HG02642 (cell line): ENCODE measurements at regions not wholly inside any gene's neighbourhood (a gene's known extent, or its start where the extent isn't known, plus 50 kb on each side); places are given as distances from the start of the nearest gene placed in this dataset.
"Not testable (repeated sequence)": the region's sequence is repeated elsewhere in the genome, so short reads cannot be mapped to it uniquely, and the experiment has no call there.

Experiments used
- ATAC-seq: cut with Tn5 transposase; IDR thresholded peaks from one replicate; pipeline ENCODE4 v1.9.1; 2021; ENCODE audit warnings: mild to moderate bottlenecking; ENCODE audit not compliant: unreplicated experiment, poor library complexity

DNA sequence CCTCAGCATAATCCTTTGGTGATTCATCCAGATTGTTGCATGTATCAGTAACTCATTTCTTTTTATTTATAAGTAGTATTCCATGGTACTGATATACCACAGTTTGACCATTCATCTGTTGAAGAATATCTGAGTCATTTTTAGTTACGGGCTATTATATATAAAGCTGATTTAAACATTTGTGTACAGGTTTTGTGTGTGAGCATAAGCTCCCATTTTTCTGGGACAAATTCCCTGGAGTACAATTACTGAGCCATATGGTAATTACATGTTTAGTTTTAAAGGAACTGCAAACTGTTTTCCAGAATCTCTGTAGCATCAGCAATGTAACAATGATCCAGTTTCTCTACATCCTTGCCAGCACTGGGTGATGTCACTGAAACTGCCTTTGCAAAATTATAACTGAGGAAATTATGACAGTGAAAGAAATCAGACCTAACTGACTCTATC lies 236.2 kb upstream of the KRR1 start:
- ATAC-seq, result no peak

- no peak for ATAC-seq
Measured at GRCh38 chr12:75746621-75747020, 235.2 kb upstream of the KRR1 start.

GRCh38 chr12:75744607-75745256 lies 233.3 kb upstream of the KRR1 start:
- ATAC-seq, result no peak

- no peak for ATAC-seq
Measured at GRCh38 chr12:75742961-75743360, 231.6 kb upstream of the KRR1 start.

- no peak for ATAC-seq
Measured at GRCh38 chr12:75742048-75742447, 230.6 kb upstream of the KRR1 start.

DNA sequence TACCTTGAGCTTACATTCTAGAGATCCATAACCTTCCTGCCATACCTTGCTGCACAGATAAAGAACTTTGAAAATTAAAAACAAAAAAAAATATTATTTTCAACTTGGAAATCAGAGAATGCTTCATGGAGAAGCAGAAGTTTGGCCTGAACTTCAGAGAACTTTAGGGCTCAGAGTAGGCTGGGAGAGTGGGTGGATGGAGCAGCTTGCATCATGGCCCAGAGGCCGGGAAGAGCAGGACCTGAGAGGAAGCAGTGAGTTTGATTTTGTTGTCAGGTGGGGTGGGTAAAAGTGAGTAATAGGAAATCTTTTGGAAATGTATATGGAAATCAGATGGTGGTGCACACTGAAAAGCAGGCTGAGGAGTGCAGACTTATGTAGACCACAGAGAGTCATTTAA lies 228.5 kb upstream of the KRR1 start:
- no peak for ATAC-seq

GRCh38 chr12:75739098-75739497 lies 227.7 kb upstream of the KRR1 start:
- not testable (repeated sequence) for ATAC-seq

- peak; percentile 97 for ATAC-seq
Measured at GRCh38 chr12:75738486-75738885, 227.1 kb upstream of the KRR1 start.

DNA sequence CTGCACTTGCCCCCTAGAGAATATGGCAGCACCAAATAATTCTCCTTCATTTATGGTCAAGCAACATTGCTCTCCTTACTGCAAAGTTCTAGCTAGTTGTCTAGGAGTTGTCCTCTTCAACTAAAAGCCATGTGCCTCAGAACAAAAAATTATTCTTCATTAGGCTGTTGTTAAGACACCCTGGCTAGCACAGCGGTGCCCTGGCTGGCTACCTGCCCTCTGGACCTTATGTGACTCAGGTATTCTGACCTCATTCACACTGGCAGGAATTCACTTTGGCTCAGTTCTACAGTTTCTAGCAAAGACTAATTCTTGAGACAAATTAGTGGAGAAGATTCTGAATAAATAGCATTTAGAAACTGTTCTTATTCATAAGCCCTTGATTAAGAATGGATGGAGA lies 224.4 kb upstream of the KRR1 start:
- ATAC-seq, result no peak

DNA sequence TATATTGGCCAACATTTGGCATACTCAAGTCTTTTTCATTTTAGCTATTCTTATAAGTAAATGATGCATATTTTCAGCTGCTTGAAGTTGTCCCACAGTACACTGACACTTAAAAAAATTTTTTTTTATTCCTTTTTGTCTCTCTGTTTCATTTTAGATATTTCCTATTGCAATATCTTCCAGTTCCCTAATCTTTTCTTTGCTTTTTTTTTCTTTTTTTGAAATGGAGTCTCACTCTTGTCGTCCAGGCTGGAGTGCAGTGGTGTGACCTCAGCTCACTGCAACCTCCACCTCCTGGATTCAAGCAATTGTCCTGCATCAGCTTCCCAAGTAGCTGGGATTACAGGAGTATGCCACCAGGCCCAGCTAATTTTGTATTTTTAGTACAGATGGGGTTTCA lies 217.4 kb upstream of the KRR1 start:
- ATAC-seq, result no peak

GRCh38 chr12:75727577-75727976 lies 216.2 kb upstream of the KRR1 start:
- no peak for ATAC-seq

GRCh38 chr12:75725521-75726111 lies 214.2 kb upstream of the KRR1 start:
- no peak for ATAC-seq

DNA sequence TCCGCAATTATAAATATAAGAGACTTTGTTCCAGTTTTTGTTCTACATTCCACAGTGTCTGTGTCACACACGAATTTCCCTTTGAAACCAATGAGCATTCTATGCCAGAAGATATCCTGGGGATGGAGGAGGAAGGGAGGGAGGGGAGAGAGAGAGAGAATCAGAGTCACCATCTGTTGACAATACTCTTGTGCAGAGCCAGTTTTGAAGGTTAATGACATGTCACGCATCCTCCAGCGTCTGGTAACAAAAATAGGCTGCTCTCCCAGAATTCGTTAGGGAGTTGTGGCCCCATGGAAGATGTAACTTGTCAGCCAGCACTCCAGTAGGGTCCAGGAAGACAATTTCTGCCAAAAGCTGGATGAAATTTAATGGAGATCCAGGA lies 213.5 kb upstream of the KRR1 start:
- ATAC-seq, result no peak

GRCh38 chr12:75724307-75724927 lies 213.0 kb upstream of the KRR1 start:
- no peak for ATAC-seq

DNA sequence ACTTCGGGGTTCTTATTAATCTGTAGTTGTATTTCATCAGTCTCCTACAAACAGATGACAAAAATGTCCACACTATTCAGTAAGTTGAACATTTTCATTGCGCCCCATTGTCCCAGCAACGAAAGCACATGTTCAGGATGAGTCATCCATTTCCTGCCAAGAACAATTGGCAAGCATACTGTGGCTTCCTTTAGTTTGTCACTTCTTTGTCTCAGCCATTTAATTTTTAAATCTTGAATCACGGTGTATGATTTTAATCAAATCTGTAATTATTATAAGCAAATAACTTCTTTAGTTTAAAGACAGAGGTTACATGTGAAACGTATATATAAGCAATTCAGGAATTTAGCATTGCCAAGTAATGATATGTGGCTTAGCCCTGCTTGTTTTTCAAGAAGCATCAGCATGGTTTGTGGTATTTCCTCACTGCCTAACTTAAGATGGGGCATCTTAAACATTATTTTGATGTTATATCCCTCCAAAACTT lies 211.3 kb upstream of the KRR1 start:
- ATAC-seq, result peak; percentile 74

DNA sequence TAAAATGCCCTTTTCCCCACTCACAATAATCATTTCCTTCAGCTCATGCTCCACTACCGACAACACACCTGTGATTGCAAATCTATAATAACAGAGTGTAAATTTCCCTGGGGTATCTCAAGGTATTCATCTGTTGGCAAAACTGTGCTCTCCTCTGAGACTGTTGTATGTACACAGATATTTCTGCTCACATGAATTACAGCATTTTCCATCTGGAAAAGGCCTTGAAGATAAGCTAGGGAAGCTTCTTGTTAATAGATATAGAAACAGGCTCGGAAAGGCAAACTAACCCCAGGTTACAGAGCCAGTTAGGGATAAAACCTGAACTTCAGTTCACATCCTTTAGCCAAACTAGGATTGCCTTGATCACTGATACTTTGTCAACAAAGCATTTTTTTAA lies 210.4 kb upstream of the KRR1 start:
- ATAC-seq, result no peak

- ATAC-seq, result no peak
Measured at GRCh38 chr12:75720812-75721641, 209.6 kb upstream of the KRR1 start.

- no peak for ATAC-seq
Measured at GRCh38 chr12:75717902-75718301, 206.5 kb upstream of the KRR1 start.

DNA sequence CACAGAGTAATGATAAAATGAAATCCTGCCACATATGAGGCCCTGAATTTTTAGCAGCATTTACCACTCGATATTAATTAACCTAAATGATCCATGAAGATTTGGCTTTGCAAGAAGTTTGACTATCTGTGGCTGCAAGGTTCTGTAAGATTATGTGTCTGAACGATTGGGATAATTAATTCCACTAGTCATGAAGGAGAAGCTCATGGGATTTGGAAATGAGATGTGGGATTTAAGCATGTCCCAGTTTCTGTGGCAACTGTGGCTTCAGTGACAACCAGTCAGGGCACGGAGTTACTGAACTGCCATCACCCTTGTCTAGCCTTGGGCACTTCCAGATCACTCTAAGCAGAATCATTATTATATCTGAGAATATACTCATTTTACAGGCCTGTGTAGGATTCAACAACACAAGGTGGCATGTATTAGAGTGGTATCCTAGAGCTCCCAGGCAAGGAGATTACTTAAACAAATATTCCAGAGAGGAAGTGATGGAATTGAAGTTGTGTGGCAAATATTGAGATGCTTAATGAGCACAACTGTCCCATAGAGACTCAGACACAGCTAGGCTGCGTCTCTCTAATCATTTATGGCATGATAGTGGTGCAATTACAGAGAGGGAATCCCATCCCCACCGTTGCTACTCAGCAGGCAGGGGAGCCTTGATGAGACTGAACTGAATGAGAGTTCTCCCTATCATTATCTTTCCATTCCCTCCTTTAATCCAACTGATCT lies 205.0 kb upstream of the KRR1 start:
- ATAC-seq, result no peak

- no peak for ATAC-seq
Measured at GRCh38 chr12:75715682-75716081, 204.3 kb upstream of the KRR1 start.
